C4-2B (cell line): ENCODE measurements at regions not wholly inside any gene's neighbourhood (a gene's known extent, or its start where the extent isn't known, plus 50 kb on each side); places are given as distances from the start of the nearest gene placed in this dataset.

Experiments used
- CTCF ChIP-seq: fragments of 450-650 bp; conservative IDR thresholded peaks from 2 replicates; pipeline ENCODE4 v1.5.1; 2017; ENCODE audit warnings: mild to moderate bottlenecking
- ZFX ChIP-seq: fragments of 450-650 bp; IDR thresholded peaks from 2 replicates; pipeline ENCODE4 v1.6.1; 2017

GRCh38 chr5:77896338-77896737 lies 120.2 kb upstream of the TBCA start:
- no peak for TF ChIP-seq CTCF
- TF ChIP-seq ZFX: no peak
